Caco-2 (cell line): ENCODE measurements at regions not wholly inside any gene's neighbourhood (a gene's known extent, or its start where the extent isn't known, plus 50 kb on each side); places are given as distances from the start of the nearest gene placed in this dataset.

ENCODE experiments used
- BruUV-seq: library from RNA; stranded (reverse); fragments of 400-500 nt; replicated peaks from 2 replicates; lab custom pipeline; 2021; lab: Mats Ljungman, UMichigan
- CTCF ChIA-PET: fragments of 300-600 bp; sonication (Branson Sonifier 250); formaldehyde crosslinking; loops from one replicate; lab custom pipeline; 2022; ENCODE audit warnings: antibody characterized with exemption; lab: Charles Lee
- POLR2A ChIA-PET: fragments of 300-600 bp; sonication (Branson Sonifier 250); formaldehyde crosslinking; loops from one replicate; lab custom pipeline; 2022; ENCODE audit warnings: antibody characterized with exemption; lab: Charles Lee
- DNase-seq, 2 experiments: peaks; one replicate each; pipeline versions ENCODE4 v3.0.0 to v3.0.0-alpha.2; 2020 to 2022
- H3K27me3 ChIP-seq: replicated peaks from 2 replicates; pipeline ENCODE4 v1.6.0; 2011; ENCODE audit warnings: low read length; ENCODE audit not compliant: control insufficient read depth, insufficient read depth
- H3K36me3 ChIP-seq: 2 replicates; pipeline ENCODE4 v1.5.1; 2011; ENCODE audit warnings: low read length; ENCODE audit not compliant: control insufficient read depth, insufficient read depth
- H3K4me1 ChIP-seq: fragments of 250-450 bp; sonication (Bioruptor Pico); 2 replicates; pipeline ENCODE4 v1.5.1; 2020; ENCODE audit warnings: mild to moderate bottlenecking
- H3K4me3 ChIP-seq: 2 replicates; pipeline ENCODE4 v1.5.1; 2011; ENCODE audit warnings: low read depth, mild to moderate bottlenecking, control low read depth, low read length
- H3K9me3 ChIP-seq: fragments of 250-450 bp; sonication (Bioruptor Pico); 2 replicates; pipeline ENCODE4 v1.5.1; 2020; ENCODE audit warnings: mild to moderate bottlenecking, moderate library complexity
- H3K27ac Mint-ChIP-seq: one replicate; pipeline ENCODE4 v1.8.0; 2022; ENCODE audit warnings: mixed read lengths; ENCODE audit not compliant: unreplicated experiment
- H3K27me3 Mint-ChIP-seq: one replicate; pipeline ENCODE4 v1.8.0; 2022; ENCODE audit warnings: mixed read lengths; ENCODE audit not compliant: insufficient read depth, unreplicated experiment
- H3K36me3 Mint-ChIP-seq: one replicate; pipeline ENCODE4 v1.8.0; 2022; ENCODE audit warnings: mild to moderate bottlenecking, mixed read lengths; ENCODE audit not compliant: insufficient read depth, unreplicated experiment
- H3K4me1 Mint-ChIP-seq: one replicate; pipeline ENCODE4 v1.8.0; 2022; ENCODE audit warnings: low read depth, mixed read lengths; ENCODE audit not compliant: unreplicated experiment
- H3K4me3 Mint-ChIP-seq: one replicate; pipeline ENCODE4 v1.8.0; 2022; ENCODE audit warnings: mild to moderate bottlenecking, moderate library complexity, mixed read lengths; ENCODE audit not compliant: unreplicated experiment
- H3K9me3 Mint-ChIP-seq: one replicate; pipeline ENCODE4 v1.8.0; 2022; ENCODE audit warnings: mixed read lengths; ENCODE audit not compliant: unreplicated experiment
- intact Hi-C: fragments of 100-400 bp; cut with micrococcal nuclease; formaldehyde crosslinking; loops from one replicate; pipeline ENCODE4 v1.10.0; 2022; ENCODE audit not compliant: unreplicated experiment
- TF ChIP-seq, protein P1 (sequence below), 2 experiments: fragments of 200-600 bp in 1 of 2; IDR thresholded peaks; 1 replicate in 1 of 2; 2 replicates in 1 of 2; pipeline versions ENCODE4 v1.5.1 to v1.8.0; 2011 to 2022; ENCODE audit warnings: antibody characterized with exemption in 1 of 2, control low read depth in 1 of 2, inconsistent platforms in 1 of 2, low read depth in 1 of 2, low read length in 1 of 2, mild to moderate bottlenecking in 1 of 2, moderate library complexity in 1 of 2; ENCODE audit not compliant: insufficient read depth in 1 of 2, severe bottlenecking in 1 of 2, unreplicated experiment in 1 of 2

GRCh38 chr3:11089931-11090330 lies 64.4 kb upstream of the HRH1 start:
- BruUV-seq: no TSS peak
- POLR2A ChIA-PET: no interaction called here
- CTCF ChIA-PET: no interaction called here
- Mint-ChIP-seq H3K36me3 (no peaks in the 10 kb centered on the region), H3K4me1 (no peaks in the 10 kb centered on the region), H3K9me3 (no peaks in the 10 kb centered on the region), H3K27ac (no peak overlapping the region), H3K27me3 (no peaks in the 10 kb centered on the region), H3K4me3 (no peak overlapping the region)
- TF ChIP-seq, protein P1, sequence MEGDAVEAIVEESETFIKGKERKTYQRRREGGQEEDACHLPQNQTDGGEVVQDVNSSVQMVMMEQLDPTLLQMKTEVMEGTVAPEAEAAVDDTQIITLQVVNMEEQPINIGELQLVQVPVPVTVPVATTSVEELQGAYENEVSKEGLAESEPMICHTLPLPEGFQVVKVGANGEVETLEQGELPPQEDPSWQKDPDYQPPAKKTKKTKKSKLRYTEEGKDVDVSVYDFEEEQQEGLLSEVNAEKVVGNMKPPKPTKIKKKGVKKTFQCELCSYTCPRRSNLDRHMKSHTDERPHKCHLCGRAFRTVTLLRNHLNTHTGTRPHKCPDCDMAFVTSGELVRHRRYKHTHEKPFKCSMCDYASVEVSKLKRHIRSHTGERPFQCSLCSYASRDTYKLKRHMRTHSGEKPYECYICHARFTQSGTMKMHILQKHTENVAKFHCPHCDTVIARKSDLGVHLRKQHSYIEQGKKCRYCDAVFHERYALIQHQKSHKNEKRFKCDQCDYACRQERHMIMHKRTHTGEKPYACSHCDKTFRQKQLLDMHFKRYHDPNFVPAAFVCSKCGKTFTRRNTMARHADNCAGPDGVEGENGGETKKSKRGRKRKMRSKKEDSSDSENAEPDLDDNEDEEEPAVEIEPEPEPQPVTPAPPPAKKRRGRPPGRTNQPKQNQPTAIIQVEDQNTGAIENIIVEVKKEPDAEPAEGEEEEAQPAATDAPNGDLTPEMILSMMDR (IDR thresholded peaks at IDR 0.05; ENCODE audit: insufficient read depth in 1 of 2, low read depth in 1 of 2, low read length in 1 of 2, severe bottlenecking in 1 of 2, unreplicated experiment in 1 of 2): no peak
- Histone ChIP-seq H3K27me3 (no peaks in the 10 kb centered on the region), H3K4me3 (no peak overlapping the region), H3K9me3 (no peaks in the 10 kb centered on the region), H3K4me1 (peaks cover 10% of the 10 kb centered on the region), H3K36me3 (no peaks in the 10 kb centered on the region)
- intact Hi-C loops: no loop called here
- DNase-seq: no peak

GRCh38 chr3:11090551-11090950 lies 63.7 kb upstream of the HRH1 start:
- ChIA-PET POLR2A (no interaction called here), CTCF (no interaction called here)
- Mint-ChIP-seq H3K4me1 (no peaks in the 10 kb centered on the region), H3K36me3 (no peaks in the 10 kb centered on the region), H3K4me3 (no peak overlapping the region), H3K27me3 (no peaks in the 10 kb centered on the region), H3K9me3 (no peaks in the 10 kb centered on the region), H3K27ac (no peak overlapping the region)
- Histone ChIP-seq H3K4me1 (peaks cover 10% of the 10 kb centered on the region), H3K4me3 (no peak overlapping the region), H3K36me3 (no peaks in the 10 kb centered on the region), H3K27me3 (no peaks in the 10 kb centered on the region), H3K9me3 (no peaks in the 10 kb centered on the region)
- no TSS peak for BruUV-seq
- TF ChIP-seq, protein P1 (IDR thresholded peaks at IDR 0.05; ENCODE audit: insufficient read depth in 1 of 2, low read depth in 1 of 2, low read length in 1 of 2, severe bottlenecking in 1 of 2, unreplicated experiment in 1 of 2): no peak
- intact Hi-C loops: no loop called here
- no peak for DNase-seq

DNA sequence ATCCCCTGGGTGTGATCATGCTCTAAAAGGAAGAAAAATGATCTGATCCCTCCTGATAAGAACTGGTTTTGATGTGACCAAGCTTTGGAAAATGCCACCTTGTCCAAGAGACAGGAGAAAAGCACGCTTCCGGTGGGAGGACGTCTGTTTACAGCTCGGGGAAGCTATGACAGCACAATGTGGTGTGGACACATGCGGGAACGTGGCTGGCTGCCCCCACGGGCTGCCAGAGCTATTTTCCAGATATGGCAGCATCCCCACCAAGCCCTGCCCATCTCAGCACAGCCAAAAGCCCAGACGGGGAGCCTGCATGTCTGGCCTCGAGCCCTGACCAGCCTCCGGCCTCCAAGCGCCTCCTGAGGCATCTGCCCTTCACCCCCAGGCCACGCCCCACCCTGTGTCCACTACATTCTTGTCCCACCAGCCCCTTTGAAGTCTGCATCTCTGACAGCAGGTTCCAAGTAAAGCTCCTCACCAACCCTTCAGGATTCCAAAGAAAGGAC lies 63.2 kb upstream of the HRH1 start:
- no peaks in the 10 kb centered on the region for H3K4me1 Mint-ChIP-seq
- no peaks in the 10 kb centered on the region for H3K9me3 ChIP-seq
- CTCF ChIA-PET: no interaction called here
- H3K9me3 Mint-ChIP-seq: no peaks in the 10 kb centered on the region
- POLR2A ChIA-PET: no interaction called here
- H3K4me3 Mint-ChIP-seq: no peak overlapping the region
- no peaks in the 10 kb centered on the region for H3K36me3 Mint-ChIP-seq
- TF ChIP-seq, protein P1 (IDR thresholded peaks at IDR 0.05; ENCODE audit: insufficient read depth in 1 of 2, low read depth in 1 of 2, low read length in 1 of 2, severe bottlenecking in 1 of 2, unreplicated experiment in 1 of 2): no peak
- DNase-seq: peak in 1 of 2 experiments; percentile 49
- BruUV-seq: no TSS peak
- H3K4me3 ChIP-seq: no peak overlapping the region
- intact Hi-C loops: no loop called here
- H3K27me3 ChIP-seq: no peaks in the 10 kb centered on the region
- no peaks in the 10 kb centered on the region for H3K27me3 Mint-ChIP-seq
- H3K27ac Mint-ChIP-seq: no peak overlapping the region
- no peaks in the 10 kb centered on the region for H3K36me3 ChIP-seq
- H3K4me1 ChIP-seq: peaks cover 10% of the 10 kb centered on the region
